SU-DHL-6 (cell line): ENCODE measurements at regions not wholly inside any gene's neighbourhood (a gene's known extent, or its start where the extent isn't known, plus 50 kb on each side); places are given as distances from the start of the nearest gene placed in this dataset.

Source experiments
- H2AFZ ChIP-seq: fragments of 200-600 bp; sonication (generic); 2 replicates; pipeline ENCODE4 v1.6.1; 2014; ENCODE audit warnings: low read depth, mild to moderate bottlenecking, moderate library complexity, mixed read lengths, antibody characterized with exemption, low read length; ENCODE audit not compliant: severe bottlenecking
- H3F3A ChIP-seq: fragments of 200-600 bp; shearing (Covaris generic); 2 replicates; pipeline ENCODE4 v1.6.0; 2016; ENCODE audit warnings: antibody characterized with exemption, mild to moderate bottlenecking; ENCODE audit not compliant: insufficient read depth
- H3K27ac ChIP-seq: fragments of 200-600 bp; sonication (generic); 2 replicates; pipeline ENCODE4 v1.5.1; 2016; ENCODE audit warnings: low read depth, mild to moderate bottlenecking, low read length, moderate library complexity, mixed read lengths
- H3K27me3 ChIP-seq: fragments of 200-600 bp; sonication (generic), shearing (Covaris generic); 2 replicates; pipeline ENCODE4 v1.6.0; 2014; ENCODE audit warnings: mild to moderate bottlenecking, low read length
- H3K36me3 ChIP-seq: fragments of 200-600 bp; sonication (generic); 2 replicates; pipeline ENCODE4 v1.6.1; 2014; ENCODE audit warnings: mild to moderate bottlenecking, low read length, mixed read lengths
- H3K4me2 ChIP-seq: fragments of 300-600, 200-600 bp; shearing (Covaris generic), sonication (generic); 2 replicates; pipeline ENCODE4 v1.6.0; 2014; ENCODE audit warnings: low read length, low read depth, mild to moderate bottlenecking; ENCODE audit not compliant: poor library complexity, severe bottlenecking
- H3K4me3 ChIP-seq: fragments of 200-600 bp; sonication (generic); 2 replicates; pipeline ENCODE4 v1.5.1; 2014; ENCODE audit warnings: antibody characterized with exemption, low read length, mild to moderate bottlenecking, mixed read lengths; ENCODE audit not compliant: insufficient read depth, poor library complexity, severe bottlenecking
- H3K79me2 ChIP-seq: fragments of 200-600 bp; sonication (generic); 2 replicates; pipeline ENCODE4 v1.6.1; 2014; ENCODE audit warnings: mild to moderate bottlenecking, low read length, moderate library complexity; ENCODE audit not compliant: insufficient read depth
- H3K9ac ChIP-seq: fragments of 200-600 bp; sonication (generic); 2 replicates; pipeline ENCODE4 v1.7.0; 2014; ENCODE audit warnings: mild to moderate bottlenecking, low read length
- H3K9me2 ChIP-seq: fragments of 200-600 bp; sonication (generic); replicated peaks from 2 replicates; pipeline ENCODE4 v1.6.1; 2014; ENCODE audit warnings: low read length; ENCODE audit not compliant: insufficient read depth
- H3K9me3 ChIP-seq: fragments of 200-600 bp; sonication (generic); 2 replicates; pipeline ENCODE4 v1.6.1; 2014; ENCODE audit warnings: low read length, mixed read lengths; ENCODE audit not compliant: insufficient read depth
- H4K20me1 ChIP-seq: fragments of 200-600 bp; sonication (generic); 2 replicates; pipeline ENCODE4 v1.6.1; 2014; ENCODE audit warnings: low read depth, mild to moderate bottlenecking, antibody characterized with exemption, low read length, moderate library complexity, mixed read lengths
- EZH2phosphoT487 ChIP-seq: fragments of 200-600 bp; sonication (generic), shearing (Covaris generic); conservative IDR thresholded peaks from 2 replicates; pipeline ENCODE4 v1.6.1; 2018; ENCODE audit warnings: mild to moderate bottlenecking, antibody characterized with exemption, low read length, moderate library complexity, mixed read lengths
- TF ChIP-seq, protein P1 (sequence below): fragments of 200-600 bp; sonication (generic); IDR thresholded peaks from one replicate; pipeline ENCODE4 v1.5.1; 2017; ENCODE audit warnings: antibody characterized with exemption, mild to moderate bottlenecking, low read length, moderate library complexity; ENCODE audit not compliant: insufficient read depth, poor library complexity, severe bottlenecking

DNA sequence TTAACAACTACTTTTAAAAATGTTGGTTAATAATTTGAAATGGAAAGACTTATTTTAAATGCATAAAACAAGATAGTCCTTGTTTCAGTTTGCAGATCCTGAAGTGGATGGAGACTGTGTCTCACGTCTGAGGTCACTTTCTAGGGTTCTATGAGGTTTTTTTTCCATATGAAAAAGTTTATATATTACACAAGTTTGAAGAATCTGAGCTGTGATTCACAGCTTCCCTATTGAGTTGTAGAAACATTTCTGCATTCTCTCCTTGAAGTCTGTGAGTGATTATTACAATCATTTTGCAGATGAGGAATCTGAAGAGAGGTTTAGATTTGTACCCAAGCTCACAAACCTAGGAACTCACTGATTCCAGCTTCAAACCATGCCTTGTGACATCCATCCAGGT is 442.5 kb upstream of the KLF4 start:
- Histone ChIP-seq H3F3A (no peaks in the 10 kb centered on the region), H3K9me3 (no peaks in the 10 kb centered on the region), H3K4me3 (no peak overlapping the region), H3K9ac (no peak overlapping the region), H4K20me1 (no peaks in the 10 kb centered on the region), H3K27me3 (no peaks in the 10 kb centered on the region), H3K36me3 (no peaks in the 10 kb centered on the region), H3K79me2 (no peaks in the 10 kb centered on the region), H3K27ac (no peak overlapping the region), H3K4me2 (no peak overlapping the region), H2AFZ (no peak overlapping the region), H3K9me2 (no peaks in the 10 kb centered on the region; the same call in 1 of the 2 replicates)
- TF ChIP-seq, protein P1, sequence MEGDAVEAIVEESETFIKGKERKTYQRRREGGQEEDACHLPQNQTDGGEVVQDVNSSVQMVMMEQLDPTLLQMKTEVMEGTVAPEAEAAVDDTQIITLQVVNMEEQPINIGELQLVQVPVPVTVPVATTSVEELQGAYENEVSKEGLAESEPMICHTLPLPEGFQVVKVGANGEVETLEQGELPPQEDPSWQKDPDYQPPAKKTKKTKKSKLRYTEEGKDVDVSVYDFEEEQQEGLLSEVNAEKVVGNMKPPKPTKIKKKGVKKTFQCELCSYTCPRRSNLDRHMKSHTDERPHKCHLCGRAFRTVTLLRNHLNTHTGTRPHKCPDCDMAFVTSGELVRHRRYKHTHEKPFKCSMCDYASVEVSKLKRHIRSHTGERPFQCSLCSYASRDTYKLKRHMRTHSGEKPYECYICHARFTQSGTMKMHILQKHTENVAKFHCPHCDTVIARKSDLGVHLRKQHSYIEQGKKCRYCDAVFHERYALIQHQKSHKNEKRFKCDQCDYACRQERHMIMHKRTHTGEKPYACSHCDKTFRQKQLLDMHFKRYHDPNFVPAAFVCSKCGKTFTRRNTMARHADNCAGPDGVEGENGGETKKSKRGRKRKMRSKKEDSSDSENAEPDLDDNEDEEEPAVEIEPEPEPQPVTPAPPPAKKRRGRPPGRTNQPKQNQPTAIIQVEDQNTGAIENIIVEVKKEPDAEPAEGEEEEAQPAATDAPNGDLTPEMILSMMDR: no peak
- TF ChIP-seq EZH2phosphoT487: no peak

DNA sequence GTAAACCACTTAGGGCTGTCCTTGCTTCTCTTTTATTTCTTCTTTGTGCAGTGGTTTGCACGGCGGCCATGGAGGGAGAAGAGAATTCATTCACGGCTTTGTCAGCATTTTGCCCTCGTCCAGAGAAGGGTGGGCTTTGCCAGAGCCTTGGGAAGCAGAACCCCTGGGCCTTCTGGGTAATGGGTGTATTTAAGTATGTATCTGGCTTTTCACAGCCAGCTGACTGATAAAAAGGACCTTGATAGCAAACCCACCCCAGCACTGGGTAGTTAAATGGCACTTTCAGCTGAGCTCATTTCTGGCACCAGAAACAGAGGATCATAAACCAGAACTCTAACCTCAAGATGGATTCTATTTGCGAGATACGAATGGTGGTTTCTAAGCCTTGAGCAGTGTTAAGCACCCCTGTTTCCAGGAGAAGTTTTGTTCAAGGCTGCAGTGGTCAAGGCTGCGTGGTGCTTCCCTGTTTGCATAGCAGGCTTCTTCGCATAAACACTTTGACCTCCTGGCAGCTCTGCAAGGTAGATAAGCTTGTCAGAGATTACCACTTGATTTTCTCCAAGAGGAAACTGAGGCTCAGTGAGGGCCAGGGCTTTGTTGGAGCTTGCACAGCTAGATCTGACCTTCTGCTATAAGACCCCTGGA is 441.6 kb upstream of the KLF4 start:
- Histone ChIP-seq H3K27ac (no peak overlapping the region), H3K9ac (no peak overlapping the region), H3K9me3 (no peaks in the 10 kb centered on the region), H3K27me3 (no peaks in the 10 kb centered on the region), H2AFZ (no peak overlapping the region), H3K4me3 (no peak overlapping the region), H3K4me2 (no peak overlapping the region), H3F3A (no peaks in the 10 kb centered on the region), H4K20me1 (no peaks in the 10 kb centered on the region), H3K9me2 (no peaks in the 10 kb centered on the region; the same call in 1 of the 2 replicates), H3K36me3 (no peaks in the 10 kb centered on the region), H3K79me2 (no peaks in the 10 kb centered on the region)
- TF ChIP-seq, protein P1: no peak
- TF ChIP-seq EZH2phosphoT487: no peak

DNA sequence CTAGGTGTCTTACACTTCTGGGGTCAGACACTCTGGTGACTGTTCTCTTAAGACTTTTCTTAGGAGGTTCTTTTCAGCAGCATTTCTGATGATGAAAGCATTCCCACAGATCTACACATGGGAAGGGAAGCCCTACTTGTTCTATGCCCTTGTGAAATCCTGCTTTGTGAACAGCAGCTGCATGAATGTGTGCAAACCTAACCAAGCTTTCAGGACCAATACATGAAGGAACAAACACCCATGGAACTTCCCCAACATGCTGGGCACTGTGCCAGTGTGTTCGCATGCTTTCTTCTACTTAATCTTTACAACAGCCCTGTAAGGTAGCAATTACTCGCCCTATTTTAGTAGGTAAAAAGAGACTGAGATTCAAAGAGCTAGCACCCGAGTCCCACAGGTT is 439.9 kb upstream of the KLF4 start:
- Histone ChIP-seq H3K4me2 (no peak overlapping the region), H4K20me1 (no peaks in the 10 kb centered on the region), H3K4me3 (no peak overlapping the region)

DNA sequence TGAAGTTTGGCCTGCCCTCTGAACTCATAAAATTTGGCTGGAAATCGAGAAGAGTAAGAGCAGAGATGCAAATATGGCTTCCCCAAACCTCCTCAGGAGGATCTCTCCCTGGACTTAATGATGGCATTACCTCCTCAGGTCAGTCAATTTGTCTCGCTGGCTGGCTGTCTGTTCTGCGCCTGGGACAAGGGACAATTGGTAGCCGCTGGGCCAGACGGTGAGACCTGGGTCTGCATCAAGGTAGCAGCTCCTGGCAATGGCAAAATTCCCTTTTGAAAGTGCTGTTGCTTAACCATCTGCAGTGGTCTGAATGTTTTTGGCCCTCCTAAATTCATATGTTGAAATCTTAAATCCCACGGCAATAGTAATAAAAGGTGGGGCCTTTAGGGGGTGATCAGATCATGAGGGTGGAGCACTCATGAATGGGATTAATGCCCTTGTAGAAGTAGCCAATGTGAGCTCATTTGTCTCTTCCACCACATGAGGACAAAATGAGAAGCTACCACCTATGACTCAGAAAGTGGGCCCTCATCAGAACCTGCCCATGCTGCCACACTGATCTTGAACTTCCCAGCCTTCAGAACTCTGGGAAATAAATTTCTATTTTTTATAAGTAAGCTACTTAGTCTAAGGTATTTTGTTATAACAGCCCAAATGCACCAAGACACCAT is 439.3 kb upstream of the KLF4 start:
- Histone ChIP-seq H2AFZ (no peak overlapping the region), H4K20me1 (no peaks in the 10 kb centered on the region), H3K27me3 (no peaks in the 10 kb centered on the region), H3K9me3 (no peaks in the 10 kb centered on the region), H3K9ac (no peak overlapping the region), H3K36me3 (no peaks in the 10 kb centered on the region), H3F3A (no peaks in the 10 kb centered on the region), H3K9me2 (no peaks in the 10 kb centered on the region), H3K4me3 (no peak overlapping the region), H3K4me2 (no peak overlapping the region), H3K79me2 (no peaks in the 10 kb centered on the region), H3K27ac (no peak overlapping the region)
- TF ChIP-seq, protein P1: no peak
- TF ChIP-seq EZH2phosphoT487: no peak

More for the DNA sequence above, 439.9 kb upstream of the KLF4 start:
- H3F3A ChIP-seq: no peaks in the 10 kb centered on the region
- H3K27me3 ChIP-seq: no peaks in the 10 kb centered on the region
- H3K79me2 ChIP-seq: no peaks in the 10 kb centered on the region
- H3K27ac ChIP-seq: no peak overlapping the region
- TF ChIP-seq EZH2phosphoT487: no peak
- H3K9me2 ChIP-seq: no peaks in the 10 kb centered on the region
- no peak overlapping the region for H3K9ac ChIP-seq
- no peaks in the 10 kb centered on the region for H3K9me3 ChIP-seq
- no peak overlapping the region for H2AFZ ChIP-seq
- H3K36me3 ChIP-seq: no peaks in the 10 kb centered on the region
